ENCODE measurements at regions not wholly inside any gene's neighbourhood (a gene's known extent, or its start where the extent isn't known, plus 50 kb on each side); places are given as distances from the start of the nearest gene placed in this dataset.

DNA sequence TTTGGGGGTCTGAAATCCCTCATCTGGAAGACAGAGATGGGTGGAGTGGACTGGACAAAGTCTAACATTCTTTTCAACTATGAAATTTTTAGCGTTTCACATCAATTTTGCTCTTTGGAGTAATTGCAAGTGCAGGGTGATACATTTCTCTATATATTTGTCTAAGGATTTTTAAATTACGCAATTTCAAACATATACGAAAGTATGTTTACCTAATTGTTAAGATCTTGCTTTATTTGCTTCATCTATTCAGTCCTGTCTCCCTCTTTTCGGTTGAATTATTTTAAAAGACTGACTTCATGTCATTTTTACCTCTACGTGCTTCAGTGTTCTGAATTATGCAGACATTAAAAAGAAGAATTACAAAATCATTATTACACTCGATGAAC, 101.9 kb upstream of the CREB5 start:
- no peak overlapping the region for H3K4me3 ChIP-seq (ENCODE audit: low read depth, low read length)
- no peak for DNase-seq (ENCODE audit: low read depth)
- TF ChIP-seq, protein P1, sequence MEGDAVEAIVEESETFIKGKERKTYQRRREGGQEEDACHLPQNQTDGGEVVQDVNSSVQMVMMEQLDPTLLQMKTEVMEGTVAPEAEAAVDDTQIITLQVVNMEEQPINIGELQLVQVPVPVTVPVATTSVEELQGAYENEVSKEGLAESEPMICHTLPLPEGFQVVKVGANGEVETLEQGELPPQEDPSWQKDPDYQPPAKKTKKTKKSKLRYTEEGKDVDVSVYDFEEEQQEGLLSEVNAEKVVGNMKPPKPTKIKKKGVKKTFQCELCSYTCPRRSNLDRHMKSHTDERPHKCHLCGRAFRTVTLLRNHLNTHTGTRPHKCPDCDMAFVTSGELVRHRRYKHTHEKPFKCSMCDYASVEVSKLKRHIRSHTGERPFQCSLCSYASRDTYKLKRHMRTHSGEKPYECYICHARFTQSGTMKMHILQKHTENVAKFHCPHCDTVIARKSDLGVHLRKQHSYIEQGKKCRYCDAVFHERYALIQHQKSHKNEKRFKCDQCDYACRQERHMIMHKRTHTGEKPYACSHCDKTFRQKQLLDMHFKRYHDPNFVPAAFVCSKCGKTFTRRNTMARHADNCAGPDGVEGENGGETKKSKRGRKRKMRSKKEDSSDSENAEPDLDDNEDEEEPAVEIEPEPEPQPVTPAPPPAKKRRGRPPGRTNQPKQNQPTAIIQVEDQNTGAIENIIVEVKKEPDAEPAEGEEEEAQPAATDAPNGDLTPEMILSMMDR (IDR thresholded peaks at IDR 0.05; ENCODE audit: control insufficient read depth, extremely low read depth, insufficient read depth), result no peak

DNA sequence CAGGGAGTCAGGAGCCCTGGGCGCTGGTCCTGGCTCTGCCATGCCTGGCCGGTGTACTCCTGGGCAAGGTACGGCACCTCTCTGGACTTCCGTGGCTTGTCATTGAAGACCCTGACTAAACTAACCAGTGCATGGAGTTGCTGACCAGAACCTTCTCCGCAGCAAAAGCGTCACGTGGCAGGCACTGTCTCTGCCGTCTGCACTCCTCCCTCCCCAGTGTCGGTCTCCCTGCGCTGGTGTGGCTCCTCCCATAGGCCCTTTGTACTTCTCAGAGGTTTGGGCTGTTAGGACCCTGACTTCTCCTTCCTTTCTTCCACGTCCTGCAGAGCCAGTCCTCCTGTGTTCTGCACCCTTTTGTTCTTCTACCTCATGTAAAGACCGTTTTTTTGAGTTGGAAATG, 100.6 kb upstream of the CREB5 start:
- TF ChIP-seq, protein P1 (IDR thresholded peaks at IDR 0.05; ENCODE audit: control insufficient read depth, extremely low read depth, insufficient read depth), result no peak
- no peak overlapping the region for H3K4me3 ChIP-seq (ENCODE audit: low read depth, low read length)
- DNase-seq (ENCODE audit: low read depth), result no peak

DNA sequence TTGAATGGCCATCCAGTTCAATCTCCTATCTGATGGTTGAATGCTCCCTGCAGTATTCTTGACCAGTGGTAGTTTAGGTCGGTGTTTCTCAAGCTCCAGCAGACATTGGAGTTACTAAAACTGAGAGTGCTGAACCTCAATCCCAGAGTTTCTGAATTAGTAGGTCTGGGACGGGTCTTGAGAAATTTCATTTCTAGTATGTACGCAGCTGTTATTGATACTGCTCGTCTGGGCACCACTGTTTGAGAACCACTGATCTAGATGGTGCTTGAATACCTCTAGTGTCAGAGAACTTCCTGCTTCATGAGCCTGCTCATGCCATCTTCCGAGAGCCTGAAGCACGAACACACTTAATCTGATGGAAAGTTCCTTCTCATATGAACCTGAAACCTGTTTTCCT, 99.4 kb upstream of the CREB5 start:
- H3K4me3 ChIP-seq (ENCODE audit: low read depth, low read length), result no peak overlapping the region
- TF ChIP-seq, protein P1 (IDR thresholded peaks at IDR 0.05; ENCODE audit: control insufficient read depth, extremely low read depth, insufficient read depth), result no peak
- DNase-seq (ENCODE audit: low read depth), result no peak

DNA sequence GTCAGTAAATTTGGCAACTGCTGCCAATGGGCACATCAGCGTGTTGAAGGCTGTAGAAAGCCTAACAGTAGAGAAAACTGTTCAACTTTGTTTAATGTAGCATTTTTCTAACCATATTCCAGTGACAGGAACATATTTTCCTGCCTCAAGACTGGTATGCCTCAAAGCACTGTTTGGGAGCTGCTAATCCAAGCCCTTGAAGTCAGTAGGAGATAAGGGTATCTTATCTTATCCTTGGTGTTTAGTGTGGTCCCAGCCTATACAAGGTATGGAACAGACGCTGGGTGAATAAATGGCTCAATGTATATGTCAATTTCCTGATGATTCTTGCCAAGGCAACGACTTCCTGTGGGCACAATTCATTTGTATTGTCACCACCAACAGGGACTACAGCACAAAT, 97.5 kb upstream of the CREB5 start:
- no peak for DNase-seq (ENCODE audit: low read depth)
- TF ChIP-seq, protein P1 (IDR thresholded peaks at IDR 0.05; ENCODE audit: control insufficient read depth, extremely low read depth, insufficient read depth), result no peak

DNA sequence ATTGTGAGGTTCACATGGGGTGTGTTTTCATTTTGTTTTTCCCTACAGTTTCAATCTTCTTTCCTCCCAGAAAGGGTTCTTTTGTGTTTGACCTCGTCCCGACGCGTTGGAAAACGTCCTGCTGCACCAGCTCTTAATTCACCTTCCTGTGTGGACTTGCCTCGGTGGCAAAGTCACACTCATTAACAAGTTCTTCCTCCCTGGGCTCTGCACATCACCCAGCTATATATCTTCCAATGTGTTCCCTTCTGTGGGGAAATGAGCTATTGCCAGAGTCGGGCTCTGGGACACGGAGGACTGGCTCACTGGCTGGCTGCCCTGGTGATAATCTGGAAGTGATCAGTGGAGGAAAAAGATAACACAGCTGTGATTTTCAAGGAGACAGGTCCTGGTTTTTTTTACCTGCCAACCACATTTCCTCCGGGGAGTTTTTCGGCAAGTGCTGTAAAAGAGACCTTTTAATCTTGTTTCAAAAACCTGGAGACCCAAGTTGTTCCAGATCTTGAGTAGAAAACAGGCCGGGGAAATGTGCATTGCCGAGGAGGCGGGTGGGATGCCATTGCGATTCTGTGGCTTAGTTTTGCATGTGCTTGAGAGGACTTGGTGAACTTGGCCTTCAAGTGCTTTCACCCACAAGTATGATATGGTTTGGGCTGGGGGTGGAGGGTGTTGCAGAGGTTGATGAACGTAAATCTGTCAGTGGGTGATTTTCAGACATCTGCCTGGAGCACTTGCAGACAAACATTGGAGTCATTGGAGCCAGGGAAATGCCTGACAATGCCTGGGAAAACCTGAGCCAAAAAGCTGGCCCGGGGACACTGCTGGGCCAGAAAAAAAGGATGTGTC, 96.5 kb upstream of the CREB5 start:
- TF ChIP-seq, protein P1 (IDR thresholded peaks at IDR 0.05; ENCODE audit: control insufficient read depth, extremely low read depth, insufficient read depth), result no peak
- no peak for DNase-seq (ENCODE audit: low read depth)
- H3K4me3 ChIP-seq (ENCODE audit: low read depth, low read length), result no peak overlapping the region

More for the DNA sequence above, 97.5 kb upstream of the CREB5 start:
- no peak overlapping the region for H3K4me3 ChIP-seq (ENCODE audit: low read depth, low read length)

DNA sequence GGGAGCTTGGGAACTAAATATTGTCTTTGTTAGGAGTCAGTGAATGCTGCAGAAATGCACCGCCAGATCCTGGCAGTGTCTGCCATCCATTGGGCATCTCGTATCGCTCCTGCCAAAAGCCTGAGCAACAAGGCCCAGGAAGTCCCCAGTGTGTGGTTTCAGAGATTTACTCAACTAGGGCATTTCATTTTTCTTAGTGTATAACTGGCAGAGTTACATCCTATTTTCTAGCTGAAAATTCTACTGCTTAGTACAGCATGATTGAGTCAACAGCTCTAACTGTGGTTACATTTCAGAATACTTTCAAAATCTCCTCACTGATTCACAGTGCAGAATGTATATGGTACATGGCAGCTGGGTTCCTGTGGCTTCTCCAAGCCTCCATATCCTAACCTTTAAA, 95.8 kb upstream of the CREB5 start:
- DNase-seq (ENCODE audit: low read depth), result no peak
- H3K4me3 ChIP-seq (ENCODE audit: low read depth, low read length), result no peak overlapping the region
- TF ChIP-seq, protein P1 (IDR thresholded peaks at IDR 0.05; ENCODE audit: control insufficient read depth, extremely low read depth, insufficient read depth), result no peak

Measured in LNCaP clone FGC (cell line).